HFFc6 (cell line): ENCODE measurements at regions not wholly inside any gene's neighbourhood (a gene's known extent, or its start where the extent isn't known, plus 50 kb on each side); places are given as distances from the start of the nearest gene placed in this dataset.
"Not testable (repeated sequence)": the region's sequence is repeated elsewhere in the genome, so short reads cannot be mapped to it uniquely, and the experiment has no call there.

Experiments used
- DNase-seq: peaks from one replicate; pipeline ENCODE4 v3.0.0-alpha.2; 2018
- H3K27ac Mint-ChIP-seq: 2 replicates; pipeline ENCODE4 v1.8.0; 2020; ENCODE audit warnings: mild to moderate bottlenecking, mixed read lengths
- H3K27me3 Mint-ChIP-seq: 2 replicates; pipeline ENCODE4 v1.8.0; 2021; ENCODE audit warnings: mild to moderate bottlenecking, moderate library complexity, mixed read lengths; ENCODE audit not compliant: insufficient read depth
- H3K36me3 Mint-ChIP-seq: 2 replicates; pipeline ENCODE4 v1.8.0; 2021; ENCODE audit warnings: low read depth, mixed read lengths
- H3K4me1 Mint-ChIP-seq: 2 replicates; pipeline ENCODE4 v1.8.0; 2020; ENCODE audit warnings: low read depth, mixed read lengths
- H3K4me3 Mint-ChIP-seq: 2 replicates; pipeline ENCODE4 v1.8.0; 2020; ENCODE audit warnings: mild to moderate bottlenecking, moderate library complexity, mixed read lengths
- H3K9me3 Mint-ChIP-seq: 2 replicates; pipeline ENCODE4 v1.8.0; 2020; ENCODE audit warnings: mild to moderate bottlenecking, mixed read lengths
- CTCF ChIP-seq: fragments of 200-600 bp; sonication (generic); IDR thresholded peaks from 2 replicates; pipeline ENCODE4 v1.5.0; 2021; ENCODE audit warnings: antibody characterized with exemption, mild to moderate bottlenecking

DNA sequence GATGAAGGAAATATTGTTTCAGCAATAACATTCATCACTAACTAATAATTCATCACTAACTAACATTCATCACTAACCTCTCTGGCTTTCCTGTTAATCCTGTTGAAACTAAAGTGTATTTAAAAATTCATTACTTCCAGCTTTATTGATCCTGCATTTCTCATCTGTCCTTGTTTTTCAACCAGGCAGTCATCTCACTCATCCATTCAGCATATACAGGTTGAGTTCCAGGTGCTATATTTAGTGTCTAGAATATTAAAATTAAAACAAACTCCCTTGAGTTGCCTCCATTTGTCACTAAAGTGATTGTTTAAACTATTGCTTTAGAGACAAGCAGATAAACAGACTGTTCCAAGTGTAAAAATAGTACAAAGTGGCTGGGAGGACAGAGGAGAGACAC is 58.1 kb downstream of the ATXN7L3B start:
- H3K36me3 Mint-ChIP-seq, result 0 out of 2 replicates have a peak, but pooled peaks cover 5% of the 10 kb centered on the region
- no peaks in the 10 kb centered on the region for H3K4me1 Mint-ChIP-seq
- no peak for TF ChIP-seq CTCF
- no peak overlapping the region for H3K4me3 Mint-ChIP-seq
- H3K27me3 Mint-ChIP-seq, result no peaks in the 10 kb centered on the region
- H3K27ac Mint-ChIP-seq, result no peak overlapping the region
- no peak for DNase-seq
- peaks cover 13% of the 10 kb centered on the region for H3K9me3 Mint-ChIP-seq

DNA sequence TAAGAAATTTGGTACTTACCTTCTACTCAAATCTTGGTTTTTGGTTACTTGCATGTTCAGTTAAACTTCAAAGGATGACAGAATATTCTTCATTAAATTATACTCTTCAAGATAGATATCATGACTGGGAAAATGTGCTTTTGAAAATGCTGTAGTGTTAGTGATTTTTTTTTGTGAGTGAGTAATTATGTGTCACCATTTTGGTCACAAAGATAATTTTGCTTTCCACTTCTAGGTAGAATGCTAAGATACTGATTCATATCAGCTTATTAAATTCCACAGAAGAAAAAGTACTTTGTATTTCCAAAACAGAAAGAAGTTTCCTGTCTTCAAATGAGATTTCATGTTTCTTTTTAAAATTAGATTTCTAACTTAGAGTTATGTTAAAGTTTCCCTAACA is 61.2 kb downstream of the ATXN7L3B start:
- Mint-ChIP-seq H3K9me3 (peaks cover 18% of the 10 kb centered on the region), H3K4me3 (no peak overlapping the region), H3K4me1 (no peaks in the 10 kb centered on the region), H3K27me3 (no peaks in the 10 kb centered on the region; the same call in 1 of the 2 replicates), H3K27ac (no peak overlapping the region), H3K36me3 (0 out of 2 replicates have a peak, but pooled peaks cover 5% of the 10 kb centered on the region)
- DNase-seq, result no peak
- no peak for TF ChIP-seq CTCF

- Mint-ChIP-seq H3K4me1 (no peaks in the 10 kb centered on the region), H3K27me3 (no peaks in the 10 kb centered on the region; the same call in 1 of the 2 replicates), H3K9me3 (peaks cover 18% of the 10 kb centered on the region), H3K27ac (no peak overlapping the region), H3K36me3 (0 out of 2 replicates have a peak, but pooled peaks cover 5% of the 10 kb centered on the region), H3K4me3 (no peak overlapping the region)
- TF ChIP-seq CTCF, result no peak
- no peak for DNase-seq
These were observed 62.3 kb downstream of the ATXN7L3B start for GRCh38 chr12:74599932-74600331.

DNA sequence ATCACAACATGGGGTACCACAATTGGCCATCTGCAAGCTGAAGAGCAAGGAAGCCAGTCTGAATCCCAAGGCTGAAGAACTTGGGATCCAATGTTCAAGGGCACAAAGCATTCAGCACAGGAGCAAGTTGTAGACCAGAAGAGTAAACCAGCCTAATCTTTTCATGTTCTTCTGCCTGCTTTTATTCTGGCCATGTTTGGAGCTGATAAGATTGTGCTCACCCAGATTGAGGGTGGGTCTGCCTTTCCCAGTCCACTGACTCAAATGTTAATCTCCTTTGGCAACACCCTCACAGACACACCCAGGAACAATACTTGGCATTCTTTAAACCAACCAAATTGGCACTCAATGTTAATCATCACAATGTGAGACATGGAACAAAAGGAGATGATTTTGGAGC is 63.2 kb downstream of the ATXN7L3B start:
- H3K27ac Mint-ChIP-seq, H3K27me3 Mint-ChIP-seq, DNase-seq, H3K4me3 Mint-ChIP-seq, H3K36me3 Mint-ChIP-seq, H3K4me1 Mint-ChIP-seq: not testable (repeated sequence)
- peaks cover 18% of the 10 kb centered on the region for H3K9me3 Mint-ChIP-seq

GRCh38 chr12:74602881-74603672 is 65.4 kb downstream of the ATXN7L3B start:
- peaks cover 18% of the 10 kb centered on the region for H3K9me3 Mint-ChIP-seq
- H3K4me3 Mint-ChIP-seq, result no peak overlapping the region
- H3K27ac Mint-ChIP-seq, result no peak overlapping the region
- no peak for TF ChIP-seq CTCF
- no peaks in the 10 kb centered on the region for H3K4me1 Mint-ChIP-seq
- DNase-seq, result no peak
- H3K36me3 Mint-ChIP-seq, result 0 out of 2 replicates have a peak, but pooled peaks cover 5% of the 10 kb centered on the region
- no peaks in the 10 kb centered on the region; the same call in 1 of the 2 replicates for H3K27me3 Mint-ChIP-seq

DNA sequence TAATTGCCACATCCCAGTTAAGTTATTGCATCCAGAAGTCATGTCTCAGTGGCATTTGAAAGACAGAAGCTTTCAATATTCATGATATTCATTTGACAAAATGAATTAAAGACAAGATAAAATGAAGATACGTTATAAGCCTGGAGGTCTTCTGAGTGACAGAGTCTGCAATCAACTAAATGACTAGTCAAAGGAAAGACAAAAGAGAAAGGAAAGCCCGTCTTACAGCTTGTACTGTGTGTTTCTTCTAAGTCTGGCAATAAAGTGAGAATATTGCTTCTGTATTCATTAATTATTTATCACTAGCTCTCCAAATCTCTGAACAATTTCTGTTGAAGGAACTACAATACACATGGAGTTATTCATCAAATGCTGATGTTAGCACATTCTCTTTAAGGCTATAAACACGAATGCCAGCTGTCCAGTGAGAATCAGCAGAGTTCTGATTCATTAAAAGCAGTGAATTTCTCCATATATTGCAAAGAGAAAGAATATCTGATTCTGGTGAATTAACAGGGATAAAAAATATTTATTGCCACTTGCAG is 70.7 kb downstream of the ATXN7L3B start:
- H3K4me1 Mint-ChIP-seq, result no peaks in the 10 kb centered on the region
- H3K27ac Mint-ChIP-seq, result no peak overlapping the region
- no peak for TF ChIP-seq CTCF
- H3K36me3 Mint-ChIP-seq, result no peaks in the 10 kb centered on the region
- no peak overlapping the region for H3K4me3 Mint-ChIP-seq
- no peak for DNase-seq
- H3K9me3 Mint-ChIP-seq, result no peaks in the 10 kb centered on the region; the same call in none of the 2 replicates
- H3K27me3 Mint-ChIP-seq, result no peaks in the 10 kb centered on the region
